GM21367 (cell line): ENCODE measurements at regions not wholly inside any gene's neighbourhood (a gene's known extent, or its start where the extent isn't known, plus 50 kb on each side); places are given as distances from the start of the nearest gene placed in this dataset.
"Not testable (repeated sequence)": the region's sequence is repeated elsewhere in the genome, so short reads cannot be mapped to it uniquely, and the experiment has no call there.

ENCODE experiments used
- ATAC-seq: cut with Tn5 transposase; IDR thresholded peaks from one replicate; pipeline ENCODE4 v1.9.1; 2021; ENCODE audit not compliant: unreplicated experiment

- no peak for ATAC-seq
These were observed 96.0 kb upstream of the VGLL4 start for GRCh38 chr3:11739706-11740105.

- ATAC-seq, result no peak
These were observed 95.4 kb upstream of the VGLL4 start for GRCh38 chr3:11739123-11739522.

GRCh38 chr3:11737742-11738141 is 94.0 kb upstream of the VGLL4 start:
- no peak for ATAC-seq

- ATAC-seq, result no peak
These were observed 92.6 kb upstream of the VGLL4 start for GRCh38 chr3:11736136-11736833.

- no peak for ATAC-seq
These were observed 91.9 kb upstream of the VGLL4 start for GRCh38 chr3:11735638-11736037.

- ATAC-seq, result not testable (repeated sequence)
These were observed 91.4 kb upstream of the VGLL4 start for GRCh38 chr3:11735111-11735510.

- no peak for ATAC-seq
These were observed 90.2 kb upstream of the VGLL4 start for GRCh38 chr3:11733914-11734313.

- ATAC-seq, result no peak
These were observed 83.5 kb upstream of the VGLL4 start for GRCh38 chr3:11727207-11727606.

GRCh38 chr3:11726146-11726545 is 82.4 kb upstream of the VGLL4 start:
- ATAC-seq, result no peak

- ATAC-seq, result not testable (repeated sequence)
These were observed 81.6 kb upstream of the VGLL4 start for GRCh38 chr3:11725340-11725641.

GRCh38 chr3:11724615-11725339 is 81.1 kb upstream of the VGLL4 start:
- ATAC-seq, result peak; percentile 40

- ATAC-seq, result no peak
These were observed 77.8 kb upstream of the VGLL4 start for GRCh38 chr3:11721479-11721878.

GRCh38 chr3:11720917-11721411 is 77.2 kb upstream of the VGLL4 start:
- no peak for ATAC-seq

GRCh38 chr3:11720304-11720898 is 76.7 kb upstream of the VGLL4 start:
- no peak for ATAC-seq

- ATAC-seq, result peak; percentile 50
These were observed 75.9 kb upstream of the VGLL4 start for GRCh38 chr3:11719406-11720303.

GRCh38 chr3:11718637-11719405 is 75.1 kb upstream of the VGLL4 start:
- ATAC-seq, result peak; percentile 28

- ATAC-seq, result peak; percentile 15
These were observed 74.3 kb upstream of the VGLL4 start for GRCh38 chr3:11717768-11718636.

GRCh38 chr3:11717301-11717700 is 73.6 kb upstream of the VGLL4 start:
- ATAC-seq, result no peak

- ATAC-seq, result no peak
These were observed 73.0 kb upstream of the VGLL4 start for GRCh38 chr3:11716573-11717290.
